Subcutaneous abdominal adipose tissue (tissue), 5 donors: ENCODE measurements at regions not wholly inside any gene's neighbourhood (a gene's known extent, or its start where the extent isn't known, plus 50 kb on each side); places are given as distances from the start of the nearest gene placed in this dataset.

ENCODE experiments used
- H3K27ac ChIP-seq: one replicate; pipeline ENCODE4 v1.7.0; 2013; ENCODE audit warnings: low read depth, mild to moderate bottlenecking, inconsistent platforms, low read length, moderate library complexity
- H3K27me3 ChIP-seq, 5 donors: one replicate each; pipeline ENCODE4 v1.7.0; 2013; ENCODE audit warnings: low read length in 5 of 5, inconsistent platforms in 1 of 5; ENCODE audit not compliant: control insufficient read depth in 5 of 5, insufficient read depth in 4 of 5
- H3K36me3 ChIP-seq, 5 donors: one replicate each; pipeline ENCODE4 v1.7.0; 2013; ENCODE audit warnings: low read length in 5 of 5; ENCODE audit not compliant: control insufficient read depth in 5 of 5, insufficient read depth in 5 of 5
- H3K4me1 ChIP-seq, 5 donors: one replicate each; pipeline ENCODE4 v1.7.0; 2013; ENCODE audit warnings: low read length in 5 of 5, mild to moderate bottlenecking in 3 of 5, moderate library complexity in 1 of 5; ENCODE audit not compliant: control insufficient read depth in 5 of 5, insufficient read depth in 5 of 5
- H3K4me3 ChIP-seq, 5 donors: one replicate each; pipeline ENCODE4 v1.7.0; 2013; ENCODE audit warnings: low read length in 5 of 5, low read depth in 1 of 5
- H3K9ac ChIP-seq, 5 donors: one replicate each; pipeline ENCODE4 v1.7.0; 2013; ENCODE audit warnings: low read length in 5 of 5, mild to moderate bottlenecking in 4 of 5, moderate library complexity in 3 of 5
- H3K9me3 ChIP-seq, 5 donors: one replicate each; pipeline ENCODE4 v1.7.0; 2013; ENCODE audit warnings: low read length in 5 of 5; ENCODE audit not compliant: control insufficient read depth in 5 of 5
- donor health status: healthy.
- donor health status: healthy.
- donor health status: healthy.
- donor health status: healthy.
- donor health status: healthy.

DNA sequence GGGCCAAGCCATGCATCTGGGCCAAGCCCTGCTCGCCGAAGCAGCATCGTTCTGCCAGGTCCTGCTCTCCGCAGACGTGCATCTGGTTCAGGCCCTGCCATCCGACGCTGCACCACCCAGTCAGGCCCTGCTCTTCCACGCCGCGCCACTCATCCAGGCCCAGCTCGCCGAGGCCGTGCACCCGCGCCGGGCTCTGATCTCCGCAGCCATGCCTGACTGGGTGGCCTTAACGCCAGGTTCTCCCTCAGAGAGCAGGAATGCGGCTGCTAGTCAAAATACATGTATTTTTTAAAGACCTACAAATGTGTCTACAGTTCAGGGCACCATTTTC lies 891.1 kb upstream of the CTNND2 start:
- H3K27me3 ChIP-seq, result no peaks in the 10 kb centered on the region
- H3K9ac ChIP-seq, result no peak overlapping the region
- peaks cover 0 to 6% (median 0%) of the 10 kb centered on the region in 5 donors for H3K4me1 ChIP-seq
- no peaks in the 10 kb centered on the region for H3K36me3 ChIP-seq
- H3K4me3 ChIP-seq, result no peak overlapping the region
- peaks cover 0 to 23% (median 9%) of the 10 kb centered on the region in 5 donors for H3K9me3 ChIP-seq
- no peak overlapping the region for H3K27ac ChIP-seq

DNA sequence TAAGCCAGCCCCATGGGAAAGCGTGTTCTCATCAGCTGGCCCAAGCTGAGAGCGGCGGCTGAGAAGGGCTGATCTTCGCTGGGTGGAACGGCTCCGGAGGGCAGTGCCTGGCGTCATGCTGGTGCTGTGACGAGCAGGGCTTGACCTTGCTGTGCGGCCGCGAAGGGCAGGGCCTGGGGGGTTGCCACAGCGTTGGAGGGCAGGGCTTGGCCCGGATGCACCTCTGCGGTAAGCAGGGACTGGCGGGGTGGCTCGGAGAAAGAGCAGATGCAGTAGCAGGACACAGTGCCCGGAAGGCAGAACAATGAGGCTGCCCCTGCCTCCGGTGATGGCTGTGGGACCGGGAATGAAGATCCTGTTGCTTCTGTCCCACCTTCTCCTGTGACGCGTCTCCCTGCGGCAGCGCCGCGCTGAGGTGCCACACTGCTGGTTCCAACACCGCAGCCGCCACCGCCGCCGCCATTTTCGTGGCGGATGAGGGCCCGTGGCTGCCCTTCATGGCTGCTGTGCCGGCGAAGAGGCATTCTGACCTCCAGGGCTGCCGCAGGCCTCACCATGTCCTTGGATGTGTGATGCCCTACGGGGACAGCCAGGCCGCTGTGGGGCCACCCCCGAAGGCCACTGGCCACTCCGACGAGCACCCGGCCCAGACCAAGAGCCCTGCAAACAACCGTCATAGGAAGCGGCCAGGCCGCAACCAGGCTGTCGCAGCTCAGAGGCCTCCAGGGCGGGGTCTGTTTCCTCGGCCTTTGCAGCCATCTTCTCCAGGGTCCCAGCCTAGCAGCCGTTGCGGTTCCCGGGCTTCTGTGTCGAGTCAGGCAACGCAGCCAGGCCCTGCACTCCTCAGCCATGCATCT lies 890.5 kb upstream of the CTNND2 start:
- Histone ChIP-seq H3K4me3 (no peak overlapping the region), H3K27ac (no peak overlapping the region), H3K36me3 (no peaks in the 10 kb centered on the region), H3K27me3 (no peaks in the 10 kb centered on the region), H3K9ac (no peak overlapping the region), H3K9me3 (peaks cover 0 to 23% (median 9%) of the 10 kb centered on the region in 5 donors), H3K4me1 (peaks cover 0 to 6% (median 0%) of the 10 kb centered on the region in 5 donors)

- Histone ChIP-seq H3K27ac (no peak overlapping the region), H3K9me3 (peaks cover 0 to 23% (median 9%) of the 10 kb centered on the region in 5 donors), H3K9ac (no peak overlapping the region), H3K4me3 (no peak overlapping the region), H3K36me3 (no peaks in the 10 kb centered on the region), H3K27me3 (no peaks in the 10 kb centered on the region), H3K4me1 (peaks cover 0 to 6% (median 0%) of the 10 kb centered on the region in 5 donors)
Measured at GRCh38 chr5:12793373-12793772, 889.1 kb upstream of the CTNND2 start.

DNA sequence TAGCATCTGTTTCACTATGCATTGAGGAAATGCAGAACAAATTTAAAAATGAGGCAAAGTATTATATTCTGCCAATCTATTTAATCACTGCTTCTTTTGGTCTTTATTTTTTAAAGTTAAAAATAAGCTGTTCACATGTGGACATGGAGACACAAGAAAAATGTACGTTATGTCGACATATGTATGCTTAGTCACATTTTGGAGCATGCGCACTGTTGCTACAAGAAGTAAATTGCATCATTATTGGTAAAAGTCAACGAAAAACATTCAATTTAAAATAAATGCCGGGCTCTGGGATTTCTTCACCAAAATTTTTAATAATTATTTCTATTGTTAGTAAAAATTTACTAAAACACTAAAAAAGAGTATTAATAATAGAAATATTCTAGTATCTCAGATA lies 876.3 kb upstream of the CTNND2 start:
- Histone ChIP-seq H3K36me3 (no peaks in the 10 kb centered on the region), H3K4me3 (no peak overlapping the region), H3K27ac (no peak overlapping the region), H3K9ac (no peak overlapping the region), H3K9me3 (no peaks in the 10 kb centered on the region), H3K27me3 (no peaks in the 10 kb centered on the region), H3K4me1 (no peaks in the 10 kb centered on the region)

DNA sequence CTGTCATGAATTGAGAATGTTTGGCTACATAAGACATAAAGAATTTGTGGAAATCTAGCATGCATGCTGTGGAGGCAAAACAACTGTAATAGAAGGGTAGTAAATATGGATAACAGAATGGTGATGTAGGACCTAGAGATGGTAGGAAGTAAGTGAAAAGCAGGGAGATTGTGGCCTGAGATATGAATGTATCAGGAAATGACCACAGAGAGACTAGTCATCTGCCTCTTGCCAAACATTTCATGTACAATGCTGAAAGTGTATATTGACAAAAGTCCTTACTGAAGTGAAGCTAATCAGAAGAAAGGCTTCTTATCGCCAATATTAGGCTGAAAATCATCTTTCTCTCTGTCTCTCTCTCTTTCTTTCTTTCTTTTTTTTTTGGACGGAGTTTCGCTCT lies 873.1 kb upstream of the CTNND2 start:
- no peak overlapping the region for H3K27ac ChIP-seq

GRCh38 chr5:12772276-12772675 lies 868.0 kb upstream of the CTNND2 start:
- no peak overlapping the region for H3K9ac ChIP-seq
- H3K9me3 ChIP-seq, result no peaks in the 10 kb centered on the region
- no peaks in the 10 kb centered on the region for H3K36me3 ChIP-seq
- H3K4me3 ChIP-seq, result no peak overlapping the region
- H3K27me3 ChIP-seq, result no peaks in the 10 kb centered on the region
- H3K4me1 ChIP-seq, result no peaks in the 10 kb centered on the region
- H3K27ac ChIP-seq, result no peak overlapping the region

More for the DNA sequence above, 873.1 kb upstream of the CTNND2 start:
- Histone ChIP-seq H3K4me1 (no peaks in the 10 kb centered on the region), H3K4me3 (no peak overlapping the region), H3K27me3 (no peaks in the 10 kb centered on the region), H3K36me3 (no peaks in the 10 kb centered on the region), H3K9ac (no peak overlapping the region), H3K9me3 (no peaks in the 10 kb centered on the region)

DNA sequence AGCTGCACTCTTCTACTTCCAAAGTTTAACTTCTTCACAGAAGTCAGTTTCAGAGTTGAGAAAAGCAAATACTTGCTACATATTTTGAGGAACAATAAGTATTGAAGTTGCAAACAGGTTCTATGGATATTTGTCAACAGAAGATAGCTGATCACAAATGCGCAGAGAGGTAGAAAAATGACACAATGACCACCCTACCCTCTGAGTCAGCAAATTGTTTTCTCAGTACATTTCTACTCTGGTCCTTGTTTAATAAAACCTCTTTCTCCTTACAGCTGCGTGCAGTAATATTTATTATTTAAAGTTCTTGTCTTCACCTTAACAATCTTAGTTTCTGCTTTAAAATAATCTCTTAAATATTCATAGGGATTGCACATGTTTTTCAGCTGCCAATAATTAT lies 855.1 kb upstream of the CTNND2 start:
- no peaks in the 10 kb centered on the region for H3K4me1 ChIP-seq
- H3K36me3 ChIP-seq, result no peaks in the 10 kb centered on the region
- H3K27ac ChIP-seq, result no peak overlapping the region
- no peaks in the 10 kb centered on the region for H3K27me3 ChIP-seq
- H3K4me3 ChIP-seq, result no peak overlapping the region
- H3K9me3 ChIP-seq, result peaks cover 0 to 3% (median 0%) of the 10 kb centered on the region in 5 donors
- no peak overlapping the region for H3K9ac ChIP-seq

DNA sequence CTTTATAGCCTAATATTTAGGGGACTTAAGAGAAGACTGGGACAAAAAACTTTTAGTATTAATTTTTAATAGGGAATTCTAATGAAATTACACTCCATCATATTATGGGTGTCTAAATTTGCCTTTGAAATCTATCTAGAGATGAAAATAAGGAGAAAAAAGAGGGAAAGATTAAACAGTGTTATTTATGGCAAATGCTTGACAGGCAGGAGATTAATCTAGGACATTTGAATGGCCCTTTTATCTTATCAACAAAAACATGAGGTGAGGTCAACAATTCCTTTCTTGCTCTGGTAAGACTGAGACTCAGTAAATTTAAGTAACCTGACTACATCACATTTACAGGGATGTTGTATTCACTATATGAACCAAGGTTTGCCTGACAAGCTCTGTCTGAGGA lies 852.8 kb upstream of the CTNND2 start:
- Histone ChIP-seq H3K36me3 (no peaks in the 10 kb centered on the region), H3K27me3 (no peaks in the 10 kb centered on the region), H3K9ac (no peak overlapping the region), H3K9me3 (peaks cover 0 to 3% (median 0%) of the 10 kb centered on the region in 5 donors), H3K27ac (no peak overlapping the region), H3K4me3 (no peak overlapping the region), H3K4me1 (no peaks in the 10 kb centered on the region)

GRCh38 chr5:12745537-12745936 lies 841.3 kb upstream of the CTNND2 start:
- H3K27ac ChIP-seq, result no peak overlapping the region
- no peaks in the 10 kb centered on the region for H3K9me3 ChIP-seq
- H3K4me1 ChIP-seq, result no peaks in the 10 kb centered on the region
- H3K9ac ChIP-seq, result no peak overlapping the region
- no peaks in the 10 kb centered on the region for H3K27me3 ChIP-seq
- H3K36me3 ChIP-seq, result no peaks in the 10 kb centered on the region
- H3K4me3 ChIP-seq, result no peak overlapping the region

- Histone ChIP-seq H3K4me3 (no peak overlapping the region), H3K27me3 (no peaks in the 10 kb centered on the region), H3K27ac (no peak overlapping the region), H3K36me3 (no peaks in the 10 kb centered on the region), H3K9ac (no peak overlapping the region), H3K4me1 (no peaks in the 10 kb centered on the region), H3K9me3 (no peaks in the 10 kb centered on the region)
Measured at GRCh38 chr5:12743582-12743981, 839.3 kb upstream of the CTNND2 start.
